ENCODE measurements at regions not wholly inside any gene's neighbourhood (a gene's known extent, or its start where the extent isn't known, plus 50 kb on each side); places are given as distances from the start of the nearest gene placed in this dataset.

DNA sequence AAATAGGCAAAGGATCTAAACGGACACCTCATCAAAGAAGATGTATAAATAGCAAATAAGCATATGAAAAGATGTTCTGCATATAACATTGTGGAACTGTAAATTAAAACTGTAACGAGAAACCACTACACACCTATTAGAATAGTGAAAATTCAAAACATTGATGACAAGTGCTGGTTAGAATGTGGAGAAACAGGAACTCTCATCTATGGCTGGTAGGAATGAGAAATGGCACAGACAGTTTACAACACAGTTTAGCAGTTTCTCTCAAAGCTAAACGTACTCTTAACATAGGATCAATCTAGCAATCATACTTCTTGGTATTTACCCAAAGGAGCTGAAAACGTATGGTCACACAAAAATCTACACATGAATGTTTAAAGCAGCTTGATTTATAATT, 126.2 kb downstream of the TRIB2 start:
- TF ChIP-seq, protein P1, sequence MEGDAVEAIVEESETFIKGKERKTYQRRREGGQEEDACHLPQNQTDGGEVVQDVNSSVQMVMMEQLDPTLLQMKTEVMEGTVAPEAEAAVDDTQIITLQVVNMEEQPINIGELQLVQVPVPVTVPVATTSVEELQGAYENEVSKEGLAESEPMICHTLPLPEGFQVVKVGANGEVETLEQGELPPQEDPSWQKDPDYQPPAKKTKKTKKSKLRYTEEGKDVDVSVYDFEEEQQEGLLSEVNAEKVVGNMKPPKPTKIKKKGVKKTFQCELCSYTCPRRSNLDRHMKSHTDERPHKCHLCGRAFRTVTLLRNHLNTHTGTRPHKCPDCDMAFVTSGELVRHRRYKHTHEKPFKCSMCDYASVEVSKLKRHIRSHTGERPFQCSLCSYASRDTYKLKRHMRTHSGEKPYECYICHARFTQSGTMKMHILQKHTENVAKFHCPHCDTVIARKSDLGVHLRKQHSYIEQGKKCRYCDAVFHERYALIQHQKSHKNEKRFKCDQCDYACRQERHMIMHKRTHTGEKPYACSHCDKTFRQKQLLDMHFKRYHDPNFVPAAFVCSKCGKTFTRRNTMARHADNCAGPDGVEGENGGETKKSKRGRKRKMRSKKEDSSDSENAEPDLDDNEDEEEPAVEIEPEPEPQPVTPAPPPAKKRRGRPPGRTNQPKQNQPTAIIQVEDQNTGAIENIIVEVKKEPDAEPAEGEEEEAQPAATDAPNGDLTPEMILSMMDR (IDR thresholded peaks at IDR 0.05; ENCODE audit: extremely low read depth, missing control alignments) = no peak
- no peak for DNase-seq (ENCODE audit: low spot score)

DNA sequence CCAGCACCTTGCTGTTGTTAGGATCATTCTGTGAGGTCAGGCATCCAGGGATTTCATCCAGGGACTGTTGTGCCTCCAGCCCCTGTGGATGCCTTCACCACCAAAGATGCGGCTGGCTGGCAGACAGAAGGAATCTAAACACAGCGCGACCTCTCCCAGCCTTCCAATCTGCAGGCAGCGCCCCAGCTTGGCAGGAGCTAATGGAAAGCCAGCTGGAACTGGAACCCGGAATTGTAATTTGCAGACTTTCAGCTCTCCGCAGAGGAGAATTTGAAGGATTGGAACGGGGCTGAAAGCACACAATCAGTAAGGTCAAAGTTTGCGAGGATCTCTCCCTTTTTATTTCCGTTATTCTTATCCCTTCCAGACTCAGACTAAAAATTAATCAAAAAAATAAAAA, 127.8 kb downstream of the TRIB2 start:
- DNase-seq (ENCODE audit: low spot score) = no peak
- TF ChIP-seq, protein P1 (IDR thresholded peaks at IDR 0.05; ENCODE audit: extremely low read depth, missing control alignments) = no peak

DNA sequence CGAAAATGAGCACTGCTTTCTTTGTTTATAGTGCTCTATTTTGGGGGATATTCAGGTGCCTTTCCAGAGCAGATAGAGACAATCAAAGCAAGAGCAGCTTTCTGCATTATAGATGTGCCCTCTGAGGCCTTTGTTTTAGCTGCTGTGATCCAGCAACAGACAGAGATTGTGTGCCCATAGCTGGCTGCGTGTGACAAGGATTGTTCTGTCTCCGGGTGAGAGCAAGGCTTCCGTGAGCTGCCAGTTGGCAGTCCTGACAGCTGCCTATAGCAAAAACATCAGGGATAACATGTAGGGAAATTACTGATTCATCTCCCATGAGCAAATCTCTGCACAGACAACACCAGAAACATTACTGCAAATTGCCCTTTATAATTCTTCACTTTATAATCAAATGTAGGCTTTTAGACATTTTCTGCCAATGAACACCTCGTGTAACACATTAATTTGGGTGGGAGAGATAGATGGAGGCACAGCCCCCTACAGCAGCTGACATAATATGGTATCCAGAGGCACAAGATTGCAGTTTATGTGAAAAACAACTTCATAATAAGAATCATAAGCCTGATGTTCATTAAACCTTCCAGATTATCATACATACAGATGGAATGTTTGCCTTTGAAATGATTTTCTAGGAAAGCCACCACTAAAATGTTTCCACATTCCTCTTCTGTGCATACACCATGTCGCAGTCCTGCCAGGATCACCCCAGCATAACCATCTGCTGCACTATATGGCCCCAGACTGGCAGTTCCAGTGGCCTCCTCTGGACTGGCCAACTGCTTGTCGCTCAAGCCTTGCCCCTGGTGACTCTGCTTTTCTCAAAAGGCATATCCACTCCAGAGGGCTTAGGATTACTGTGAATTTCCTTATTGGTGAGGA, 131.2 kb downstream of the TRIB2 start:
- no peak for DNase-seq (ENCODE audit: low spot score)
- TF ChIP-seq, protein P1 (IDR thresholded peaks at IDR 0.05; ENCODE audit: extremely low read depth, missing control alignments) = no peak

DNA sequence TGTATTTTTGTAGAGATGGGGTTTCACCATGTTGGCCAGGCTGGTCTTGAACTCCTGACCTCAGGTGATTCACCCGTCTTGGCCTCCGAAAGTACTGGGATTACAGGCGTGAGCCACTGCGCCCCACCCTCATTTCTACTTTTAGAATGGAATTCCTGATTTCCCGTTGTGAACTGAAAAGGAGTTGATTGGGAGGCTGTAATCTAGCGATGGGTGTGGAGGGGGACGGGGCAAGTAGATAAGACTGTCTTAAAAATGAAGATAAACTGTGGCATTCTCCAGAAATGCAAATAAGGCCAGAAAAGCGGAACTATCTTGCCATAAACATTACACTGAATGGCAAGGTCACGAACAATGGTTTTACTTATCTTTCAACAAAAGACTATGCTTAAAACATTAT, 135.4 kb downstream of the TRIB2 start:
- TF ChIP-seq, protein P1 (IDR thresholded peaks at IDR 0.05; ENCODE audit: extremely low read depth, missing control alignments) = no peak

DNA sequence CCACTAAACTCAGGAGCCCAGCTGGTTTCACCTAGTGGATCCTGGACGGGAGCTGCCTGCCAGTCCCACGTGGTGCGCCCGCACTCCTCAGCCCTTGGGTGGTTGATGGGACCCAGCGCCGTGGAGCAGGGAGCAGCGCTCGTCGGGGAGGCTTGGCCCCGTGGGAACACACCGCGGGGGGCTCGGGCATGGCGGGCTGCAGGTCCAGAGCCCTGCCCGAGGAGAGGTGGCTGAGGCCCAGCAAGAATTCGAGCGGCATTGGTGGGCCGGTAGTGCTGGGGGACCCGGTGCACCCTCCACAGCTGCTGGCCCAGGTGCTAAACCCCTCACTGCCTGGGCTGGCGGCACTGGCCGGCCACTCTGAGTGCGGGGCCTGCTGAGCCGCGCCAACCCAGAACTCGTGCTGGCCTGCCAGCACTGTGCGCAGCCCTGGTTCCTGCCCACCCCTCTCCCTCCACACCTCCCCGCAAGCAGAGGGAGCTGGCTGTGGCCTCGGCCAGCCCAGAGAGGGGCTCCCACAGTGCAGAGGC, 137.3 kb downstream of the TRIB2 start:
- TF ChIP-seq, protein P1 (IDR thresholded peaks at IDR 0.05; ENCODE audit: extremely low read depth, missing control alignments) = no peak
- no peak for DNase-seq (ENCODE audit: low spot score)

More for the DNA sequence above, 135.4 kb downstream of the TRIB2 start:
- no peak for DNase-seq (ENCODE audit: low spot score)

DNA sequence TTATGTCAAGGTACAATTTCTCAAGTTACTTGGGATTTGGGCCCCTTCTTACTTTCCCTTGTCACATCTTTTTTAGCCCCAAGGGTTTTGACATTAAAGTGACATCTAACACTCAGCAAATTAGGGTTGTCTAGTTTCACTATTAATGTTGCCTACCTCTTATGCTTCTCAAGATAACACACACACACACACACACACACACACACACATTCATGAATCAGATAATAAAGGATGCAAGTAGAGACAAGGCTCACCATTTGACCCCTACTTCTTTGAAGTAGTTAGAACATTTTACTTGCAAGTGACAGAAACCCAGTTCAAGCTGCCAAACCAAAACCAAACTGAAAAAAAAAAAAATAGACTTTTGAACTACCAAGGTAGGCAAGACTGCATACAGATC, 138.8 kb downstream of the TRIB2 start:
- TF ChIP-seq, protein P1 (IDR thresholded peaks at IDR 0.05; ENCODE audit: extremely low read depth, missing control alignments) = no peak
- no peak for DNase-seq (ENCODE audit: low spot score)

DNA sequence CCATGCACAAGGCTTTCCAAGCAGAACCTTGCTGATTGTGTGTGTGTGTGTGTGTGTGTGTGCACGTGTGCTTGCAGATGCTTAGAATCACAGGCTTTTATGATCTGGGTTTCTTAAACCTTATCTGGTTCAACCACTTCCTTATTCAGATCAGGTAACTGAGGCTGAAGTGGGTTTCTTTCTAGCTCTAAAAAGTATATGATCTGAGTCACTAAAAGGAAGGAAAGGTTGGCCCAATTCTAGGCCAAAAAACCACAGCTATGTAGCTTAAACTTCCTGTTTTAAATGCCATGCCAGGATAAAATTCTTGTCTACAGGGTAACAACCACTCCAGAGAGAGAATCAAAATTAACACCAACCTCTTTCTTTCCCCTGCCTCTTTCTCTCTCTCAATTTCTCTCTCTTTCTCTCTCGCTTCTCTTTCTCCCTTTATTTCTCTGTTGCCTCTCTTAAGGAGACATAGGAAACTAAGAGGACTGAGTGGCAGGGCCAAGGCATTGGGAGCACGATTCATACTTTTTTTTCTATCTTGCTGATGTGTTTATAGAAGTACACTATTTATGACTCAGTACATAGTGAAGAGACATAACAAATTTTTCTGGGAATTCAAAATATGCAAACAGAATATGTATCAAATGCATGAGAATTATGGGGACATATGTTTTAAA, 140.3 kb downstream of the TRIB2 start:
- TF ChIP-seq, protein P1 (IDR thresholded peaks at IDR 0.05; ENCODE audit: extremely low read depth, missing control alignments) = no peak
- no peak for DNase-seq (ENCODE audit: low spot score)

All from GM20000 (cell line).